Activated CD4-positive, CD25-positive, alpha-beta regulatory T cell treated with anti-CD3 and anti-CD28 coated beads, Interleukin-2, amount 50 U/mL, for 24 hours (primary cell): ENCODE measurements at regions not wholly inside any gene's neighbourhood (a gene's known extent, or its start where the extent isn't known, plus 50 kb on each side); places are given as distances from the start of the nearest gene placed in this dataset.

Experiments
- ATAC-seq, 2 donors: fragments of 150-1000 bp; cut with Tn5 transposase; one replicate each; pipeline ENCODE4 v1.10.0; 2021; ENCODE audit warnings: mild to moderate bottlenecking in 1 of 2, moderate library complexity in 1 of 2

GRCh38 chr2:64831977-64832328 is 157.2 kb upstream of the SLC1A4 start:
- no peak for ATAC-seq

- no peak for ATAC-seq
These were observed 156.3 kb upstream of the SLC1A4 start for GRCh38 chr2:64832936-64833335.

- no peak for ATAC-seq
These were observed 152.6 kb upstream of the SLC1A4 start for GRCh38 chr2:64836566-64836965.

DNA sequence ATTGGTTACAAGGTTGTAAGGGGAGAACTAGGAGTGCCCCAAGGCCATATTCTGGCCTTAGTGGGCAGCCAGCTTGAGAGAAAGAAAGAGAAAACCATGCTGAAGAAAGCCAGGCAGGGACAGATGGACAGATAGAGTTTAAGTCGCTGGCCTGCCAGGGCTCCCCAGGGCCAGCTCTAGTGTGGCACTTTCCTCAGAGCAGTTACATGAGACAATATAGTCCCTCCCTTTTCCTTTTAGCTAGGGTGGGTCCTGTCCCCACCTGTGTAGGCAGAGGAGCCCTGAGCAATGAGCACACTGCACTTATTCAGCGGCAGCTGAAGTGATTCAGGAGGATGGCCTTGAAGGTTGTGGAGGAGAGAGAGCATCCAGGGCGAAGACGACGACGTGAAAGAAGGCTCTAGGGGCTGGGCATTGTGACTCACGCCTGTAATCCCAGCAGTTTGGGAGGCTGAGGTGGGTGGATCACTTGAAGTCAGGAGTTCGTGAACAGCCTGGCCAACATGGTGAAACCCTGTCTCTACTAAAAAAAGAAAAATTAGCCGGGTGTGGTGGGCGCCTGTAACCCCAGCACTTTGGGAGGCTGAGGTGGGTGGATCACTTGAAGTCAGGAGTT is 152.0 kb upstream of the SLC1A4 start:
- ATAC-seq = no peak

GRCh38 chr2:64837925-64838641 is 151.1 kb upstream of the SLC1A4 start:
- no peak for ATAC-seq

- no peak for ATAC-seq
These were observed 150.4 kb upstream of the SLC1A4 start for GRCh38 chr2:64838817-64839216.

- peak; percentile 44 to 53 for ATAC-seq
These were observed 149.4 kb upstream of the SLC1A4 start for GRCh38 chr2:64839844-64840243.

DNA sequence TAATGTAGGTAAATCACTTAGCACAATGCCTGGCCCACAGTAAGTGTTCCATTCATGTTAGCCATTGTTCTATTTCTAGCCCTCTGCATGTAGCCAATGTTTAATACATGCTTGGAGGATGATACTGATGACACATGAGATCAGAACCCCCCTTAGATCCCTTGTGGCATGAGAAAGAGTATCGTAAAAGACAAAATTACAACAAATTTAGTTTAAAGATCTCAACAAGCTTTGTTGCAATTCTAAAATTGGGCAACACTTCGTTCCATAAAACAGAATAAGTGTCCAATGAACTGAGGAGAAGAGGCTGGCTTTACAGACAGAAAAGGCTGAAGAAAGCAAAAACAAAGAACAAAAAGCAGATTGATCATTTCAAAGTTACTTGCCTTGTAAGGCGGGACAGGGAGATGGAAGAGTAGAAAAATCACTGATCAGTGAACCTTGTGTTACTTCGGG is 148.7 kb upstream of the SLC1A4 start:
- ATAC-seq = no peak

GRCh38 chr2:64841461-64841860 is 147.7 kb upstream of the SLC1A4 start:
- no peak for ATAC-seq

DNA sequence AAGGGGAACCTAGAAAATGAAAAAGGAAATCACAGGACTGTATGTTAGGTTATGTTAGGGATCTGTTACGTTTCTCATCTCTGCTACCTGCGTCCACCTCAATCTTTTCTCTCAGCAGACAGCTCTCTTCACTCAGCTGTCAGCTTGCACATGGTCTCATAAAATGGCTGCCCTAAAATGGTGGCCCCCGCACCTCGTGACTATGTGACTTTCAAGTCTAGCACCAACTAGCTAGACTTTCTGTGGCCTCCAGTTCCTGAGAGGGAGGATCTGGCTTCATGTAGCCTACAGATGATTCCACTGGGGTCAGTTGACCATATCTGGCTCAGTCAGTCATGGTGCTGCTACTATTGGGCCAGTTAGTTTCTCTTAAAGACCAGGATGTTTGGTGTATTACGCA is 147.2 kb upstream of the SLC1A4 start:
- ATAC-seq = no peak

- no peak for ATAC-seq
These were observed 145.1 kb upstream of the SLC1A4 start for GRCh38 chr2:64844087-64844486.

DNA sequence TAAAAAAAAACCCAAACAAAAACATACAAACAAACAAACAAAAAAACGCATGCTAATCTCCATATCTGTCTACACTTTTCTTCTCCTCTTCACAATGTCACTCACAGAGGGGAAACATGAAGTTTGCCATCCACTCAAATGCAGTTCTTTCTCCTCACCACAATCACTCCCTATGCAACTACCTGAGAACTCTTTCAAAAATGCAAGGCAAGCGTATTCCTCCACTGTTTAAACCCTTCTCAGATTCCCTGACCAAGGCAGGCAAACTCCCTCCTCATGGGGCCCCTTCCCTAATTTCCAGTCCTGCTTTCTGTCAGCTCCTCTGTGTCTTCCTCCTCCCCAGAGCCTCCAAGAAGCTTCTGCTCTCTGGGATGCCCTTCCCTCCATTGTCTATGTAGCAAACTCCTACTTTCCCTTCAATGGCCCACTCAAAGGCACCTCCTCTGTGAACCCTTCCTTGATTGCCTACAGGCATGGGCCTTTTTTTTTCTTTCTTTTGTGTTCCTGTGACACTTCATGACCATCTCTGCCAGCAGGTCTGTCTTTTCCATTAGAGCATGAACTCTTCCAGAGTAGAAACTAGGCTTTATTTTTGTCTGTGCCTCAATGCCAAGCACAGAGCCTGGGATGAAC is 143.8 kb upstream of the SLC1A4 start:
- ATAC-seq = no peak

GRCh38 chr2:64846177-64846576 is 143.0 kb upstream of the SLC1A4 start:
- no peak for ATAC-seq

- no peak for ATAC-seq
These were observed 141.3 kb upstream of the SLC1A4 start for GRCh38 chr2:64847930-64848329.

DNA sequence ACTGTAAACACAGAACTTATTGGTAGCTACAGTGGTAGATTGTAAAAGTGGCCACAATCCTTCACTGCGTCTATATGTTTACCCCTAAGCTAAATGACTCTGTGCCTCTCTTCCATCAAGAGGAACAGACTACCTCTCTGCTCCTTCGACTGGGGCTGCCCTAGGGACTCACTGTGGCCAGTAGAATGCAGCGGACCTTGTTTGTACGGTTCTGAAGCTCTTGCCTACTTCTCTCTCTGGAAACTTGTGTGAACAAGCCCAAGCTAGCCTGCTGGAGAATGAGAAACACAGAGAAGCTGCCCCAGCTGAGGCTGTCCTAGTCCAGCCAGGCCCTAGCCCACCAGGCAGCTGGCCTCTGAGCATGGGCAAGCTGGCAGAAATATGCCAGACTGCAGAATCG is 140.8 kb upstream of the SLC1A4 start:
- no peak for ATAC-seq

DNA sequence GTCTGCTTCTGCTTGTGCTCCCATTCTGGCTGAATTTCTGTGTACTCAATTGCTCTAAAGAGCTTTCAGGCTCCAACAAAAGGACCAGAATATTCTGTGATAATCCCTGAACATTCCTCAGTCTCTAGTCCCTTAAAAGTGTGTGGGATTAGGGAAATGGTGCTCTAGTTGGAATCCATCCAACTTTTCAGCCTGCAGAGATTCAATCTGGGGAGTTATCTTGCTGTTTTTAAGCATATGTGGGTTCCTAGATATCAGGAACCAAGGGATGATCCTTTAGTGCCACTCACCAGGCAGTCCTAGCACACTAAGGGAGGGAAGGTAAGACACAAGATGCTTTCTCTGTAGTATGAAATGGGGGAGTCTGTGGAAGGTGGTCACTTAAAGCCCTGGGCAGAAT is 140.3 kb upstream of the SLC1A4 start:
- no peak for ATAC-seq

DNA sequence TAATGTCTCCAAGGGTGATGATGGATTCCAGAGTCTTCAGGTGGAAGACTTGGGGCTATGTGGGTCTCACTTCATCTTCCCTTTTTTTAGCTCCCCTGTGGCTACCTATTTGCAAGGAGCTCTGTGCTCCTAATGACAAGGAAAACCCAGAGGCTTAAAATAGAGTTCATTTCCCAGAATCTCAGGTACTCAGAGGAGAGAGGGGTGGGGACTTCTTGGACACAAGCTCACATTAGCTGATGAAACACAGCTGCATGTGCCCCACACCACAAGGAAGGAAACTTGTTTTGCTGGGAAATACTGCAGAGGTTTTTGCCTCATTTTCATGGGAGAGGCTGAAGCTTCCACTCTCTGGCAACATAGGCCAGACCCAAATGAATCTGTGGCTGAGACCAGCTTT is 138.6 kb upstream of the SLC1A4 start:
- no peak for ATAC-seq

DNA sequence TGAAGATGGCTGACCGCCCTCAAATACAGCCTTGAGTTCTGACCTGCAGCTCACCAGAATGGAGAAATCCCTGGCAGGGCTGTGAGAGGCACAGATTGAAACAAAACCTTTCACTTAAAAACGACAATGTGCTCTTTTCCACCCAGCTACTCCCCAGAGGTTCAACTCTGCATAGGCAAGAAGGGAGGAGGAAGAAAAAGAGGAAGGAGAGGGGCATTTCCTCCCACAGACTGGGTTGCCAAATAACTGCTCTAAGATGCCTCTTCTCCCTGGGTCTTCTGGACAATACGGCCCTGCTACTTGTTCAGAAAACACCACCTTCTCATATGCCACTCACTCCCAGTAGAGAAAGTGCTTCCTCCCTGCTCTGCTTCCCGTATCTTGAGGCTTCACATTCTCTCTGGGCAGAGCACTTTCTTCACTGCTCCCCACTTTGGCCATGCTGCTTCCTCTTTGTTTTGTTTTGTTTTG is 136.4 kb upstream of the SLC1A4 start:
- ATAC-seq = no peak

GRCh38 chr2:64853306-64853705 is 135.9 kb upstream of the SLC1A4 start:
- no peak for ATAC-seq

GRCh38 chr2:64853894-64854293 is 135.3 kb upstream of the SLC1A4 start:
- ATAC-seq = no peak

- ATAC-seq = peak in 1 of 2 donors; percentile 27
These were observed 134.4 kb upstream of the SLC1A4 start for GRCh38 chr2:64854773-64855237.

DNA sequence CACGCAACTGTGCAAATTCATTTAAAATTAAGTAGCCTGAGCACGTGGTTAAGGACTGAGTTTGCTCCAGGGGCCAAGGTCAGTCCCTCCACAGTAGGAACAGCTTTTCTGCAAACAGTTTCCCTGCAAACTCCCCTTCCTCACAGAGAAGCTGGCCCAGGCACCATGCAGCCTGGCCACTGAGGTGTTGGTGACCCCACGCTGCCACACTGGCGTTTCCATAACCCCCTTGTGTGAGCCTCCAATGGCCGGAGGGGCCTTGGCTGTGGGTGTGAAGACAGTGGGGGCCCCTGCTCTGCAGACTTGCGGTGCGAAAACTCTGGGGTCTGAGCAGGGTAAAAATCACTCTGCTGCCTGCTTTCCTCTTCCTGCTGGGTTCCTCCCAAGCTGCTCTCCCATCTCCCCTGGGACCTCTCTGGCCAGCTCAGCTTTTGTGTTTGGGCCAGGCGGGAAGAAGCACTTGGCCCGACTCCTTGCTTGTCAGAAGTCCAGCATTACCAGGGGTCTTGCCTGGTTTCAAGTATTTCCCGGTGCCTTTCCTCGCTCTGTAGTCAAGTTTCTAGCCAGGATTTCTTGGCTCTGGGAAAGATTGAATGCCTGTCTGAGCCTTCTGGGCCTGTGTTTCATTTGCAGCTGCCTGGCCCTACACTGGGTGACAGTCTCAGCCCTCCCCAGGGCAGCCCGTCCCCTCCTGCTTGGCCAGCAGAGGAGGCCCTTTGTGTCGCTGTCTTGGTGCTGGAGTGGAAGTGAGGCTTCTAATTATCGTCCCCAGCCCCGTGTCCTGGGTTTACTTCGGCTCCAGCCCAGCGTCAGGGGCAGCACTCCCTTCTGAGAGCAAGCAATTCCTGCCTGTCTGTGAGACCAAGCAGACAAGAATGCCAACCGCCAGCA is 131.4 kb upstream of the SLC1A4 start:
- ATAC-seq = no peak
